Upper lobe of left lung (tissue), 6 donors: ENCODE measurements at regions not wholly inside any gene's neighbourhood (a gene's known extent, or its start where the extent isn't known, plus 50 kb on each side); places are given as distances from the start of the nearest gene placed in this dataset.

Source experiments
- ATAC-seq, 2 donors: fragments of 200-7000 bp; cut with Tn5 transposase; one replicate each; pipeline ENCODE4 v1.9.1; 2022; ENCODE audit warnings: mild to moderate bottlenecking in 2 of 2, moderate library complexity in 2 of 2; ENCODE audit not compliant: low FRiP score in 2 of 2
- DNase-seq, 2 donors: peaks; one replicate each; pipeline ENCODE4 v3.0.0-alpha.2; 2019 to 2020
- H3K27ac ChIP-seq, 4 donors: fragments of 200-600 bp; sonication (generic); one replicate each; pipeline ENCODE4 v1.5.1; 2016 to 2019
- H3K27me3 ChIP-seq, 4 donors: fragments of 200-600 bp; sonication (generic); one replicate each; pipeline ENCODE4 v1.5.1; 2017 to 2019
- H3K36me3 ChIP-seq, 4 donors: fragments of 200-600 bp; sonication (generic); one replicate each; pipeline ENCODE4 v1.5.1; 2016 to 2019
- H3K4me1 ChIP-seq, 4 donors: fragments of 200-600 bp; sonication (generic); one replicate each; pipeline ENCODE4 v1.5.1; 2018 to 2019
- H3K4me3 ChIP-seq, 4 donors: fragments of 200-600 bp; sonication (generic); one replicate each; pipeline ENCODE4 v1.5.1; 2017 to 2019; ENCODE audit warnings: mild to moderate bottlenecking in 2 of 4, moderate library complexity in 1 of 4
- H3K9me3 ChIP-seq, 4 donors: fragments of 200-600 bp; sonication (generic); one replicate each; pipeline ENCODE4 v1.5.1; 2018 to 2019
- EP300 ChIP-seq, 4 donors: sonication (generic); formaldehyde crosslinking; IDR thresholded peaks; one replicate each; pipeline ENCODE4 v1.5.1; 2017; ENCODE audit warnings: antibody characterized with exemption in 4 of 4, control low read depth in 2 of 4
- POLR2A ChIP-seq, 4 donors: fragments of 450-650 bp; IDR thresholded peaks; one replicate each; pipeline ENCODE4 v1.5.1; 2016 to 2017; ENCODE audit warnings: antibody characterized with exemption in 4 of 4, mild to moderate bottlenecking in 2 of 4
- POLR2AphosphoS5 ChIP-seq, 2 donors: sonication (generic); formaldehyde crosslinking; IDR thresholded peaks; one replicate each; pipeline ENCODE4 v1.5.1; 2017; ENCODE audit warnings: antibody characterized with exemption in 2 of 2
- WGBS, 2 donors: methylation state at CpG; one replicate each; pipeline ENCODE4 v1.1.5; 2017 to 2018; 5-methylcytosine and 5-hydroxymethylcytosine counted together
- TF ChIP-seq, protein P1 (sequence below), 6 experiments: fragments of 450-650 bp in 4 of 6; fragments of 200-600 bp in 2 of 6; sonication (generic) in 2 of 6; IDR thresholded peaks; one replicate each; pipeline ENCODE4 v1.5.1; 2016 to 2019; ENCODE audit warnings: antibody characterized with exemption in 6 of 6
- donor health status: DM: no; HTN: no; CAD: no; lungs with moderate emphysema.
- donor health status: DM: no; HTN: yes; CAD: no; lungs with severe emphysema.

DNA sequence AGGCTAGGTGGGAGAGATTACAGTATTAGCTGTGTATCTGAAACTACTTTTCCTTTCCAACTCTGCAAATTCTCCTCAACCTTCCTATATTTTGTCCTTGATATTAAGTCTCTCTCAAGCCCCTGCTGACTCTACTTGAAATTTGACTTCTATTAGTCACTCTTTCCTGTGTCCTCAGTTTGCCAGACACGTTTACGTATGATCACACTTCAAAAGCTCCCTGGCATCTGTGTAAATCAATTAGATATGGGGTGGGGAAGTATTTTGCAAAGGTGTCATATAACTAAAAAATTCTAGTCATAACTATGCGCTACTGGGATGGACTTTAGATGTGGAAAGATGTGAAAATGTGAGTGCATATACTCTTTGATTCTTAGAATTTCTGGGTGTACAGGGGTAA is 67.4 kb upstream of the ARHGAP24 start:
- Histone ChIP-seq H3K36me3 (no peaks in the 10 kb centered on the region), H3K9me3 (no peaks in the 10 kb centered on the region), H3K27me3 (no peaks in the 10 kb centered on the region), H3K27ac (no peak overlapping the region), H3K4me3 (no peak overlapping the region), H3K4me1 (no peaks in the 10 kb centered on the region)
- DNase-seq (no peak), ATAC-seq (no peak)
- 78 to 83% methylated on average over 3 of the region's 3 CpGs for WGBS, 2 donors
- no peak for TF ChIP-seq EP300 (IDR thresholded peaks at IDR 0.05)
- TF ChIP-seq POLR2AphosphoS5 (IDR thresholded peaks at IDR 0.05): no peak
- TF ChIP-seq POLR2A (IDR thresholded peaks at IDR 0.05): no peak
- TF ChIP-seq, protein P1, sequence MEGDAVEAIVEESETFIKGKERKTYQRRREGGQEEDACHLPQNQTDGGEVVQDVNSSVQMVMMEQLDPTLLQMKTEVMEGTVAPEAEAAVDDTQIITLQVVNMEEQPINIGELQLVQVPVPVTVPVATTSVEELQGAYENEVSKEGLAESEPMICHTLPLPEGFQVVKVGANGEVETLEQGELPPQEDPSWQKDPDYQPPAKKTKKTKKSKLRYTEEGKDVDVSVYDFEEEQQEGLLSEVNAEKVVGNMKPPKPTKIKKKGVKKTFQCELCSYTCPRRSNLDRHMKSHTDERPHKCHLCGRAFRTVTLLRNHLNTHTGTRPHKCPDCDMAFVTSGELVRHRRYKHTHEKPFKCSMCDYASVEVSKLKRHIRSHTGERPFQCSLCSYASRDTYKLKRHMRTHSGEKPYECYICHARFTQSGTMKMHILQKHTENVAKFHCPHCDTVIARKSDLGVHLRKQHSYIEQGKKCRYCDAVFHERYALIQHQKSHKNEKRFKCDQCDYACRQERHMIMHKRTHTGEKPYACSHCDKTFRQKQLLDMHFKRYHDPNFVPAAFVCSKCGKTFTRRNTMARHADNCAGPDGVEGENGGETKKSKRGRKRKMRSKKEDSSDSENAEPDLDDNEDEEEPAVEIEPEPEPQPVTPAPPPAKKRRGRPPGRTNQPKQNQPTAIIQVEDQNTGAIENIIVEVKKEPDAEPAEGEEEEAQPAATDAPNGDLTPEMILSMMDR (IDR thresholded peaks at IDR 0.05): no peak

DNA sequence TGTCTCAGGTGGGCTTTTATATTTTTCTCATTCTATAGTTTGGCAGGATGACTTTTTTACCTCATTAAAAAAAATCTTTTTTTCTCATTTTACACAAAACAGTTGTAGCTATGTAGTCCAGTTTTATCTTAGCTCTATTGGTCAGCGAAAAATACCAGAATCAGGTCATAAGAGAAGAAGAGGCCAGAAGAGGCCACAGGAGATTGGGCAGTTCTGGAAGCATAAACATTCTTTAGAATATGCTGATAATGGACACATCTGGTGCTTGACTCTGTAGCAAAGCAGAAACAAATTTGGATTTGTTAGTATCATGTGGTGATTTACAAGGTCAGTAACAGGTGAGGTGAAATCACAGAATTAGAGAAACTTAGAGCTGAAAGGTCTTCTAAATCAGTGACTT is 66.6 kb upstream of the ARHGAP24 start:
- H3K36me3 ChIP-seq: no peaks in the 10 kb centered on the region
- DNase-seq (no peak), ATAC-seq (no peak)
- TF ChIP-seq EP300 (IDR thresholded peaks at IDR 0.05) (no peak), POLR2A (IDR thresholded peaks at IDR 0.05) (no peak)
- TF ChIP-seq, protein P1 (IDR thresholded peaks at IDR 0.05): no peak
- no peaks in the 10 kb centered on the region for H3K27me3 ChIP-seq
- no peaks in the 10 kb centered on the region for H3K9me3 ChIP-seq
- WGBS, 2 donors: 85 to 92% methylated on average over 1 of the region's 1 CpG
- H3K4me3 ChIP-seq: no peak overlapping the region
- no peak overlapping the region for H3K27ac ChIP-seq
- H3K4me1 ChIP-seq: no peaks in the 10 kb centered on the region

DNA sequence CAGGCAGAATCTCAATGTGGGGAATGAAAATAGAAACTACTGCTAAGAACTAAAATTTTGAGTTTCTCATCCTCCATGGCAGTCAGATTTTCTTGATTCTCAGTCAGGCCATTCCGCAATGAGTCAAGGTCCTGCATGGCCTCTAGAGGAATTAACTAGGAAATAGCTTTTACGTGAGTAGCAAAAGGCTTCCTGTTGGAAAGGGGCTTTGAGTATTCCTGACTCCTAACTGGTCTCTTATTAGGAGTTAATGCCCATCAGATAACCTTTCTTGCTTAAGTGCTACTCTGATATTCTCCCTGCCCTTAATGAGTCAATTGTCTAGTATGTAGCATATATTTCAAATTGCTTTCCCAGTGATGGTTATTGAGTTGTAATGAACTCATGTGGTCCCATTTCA is 65.7 kb upstream of the ARHGAP24 start:
- Histone ChIP-seq H3K27me3 (no peaks in the 10 kb centered on the region), H3K27ac (no peak overlapping the region), H3K4me1 (no peaks in the 10 kb centered on the region), H3K9me3 (no peaks in the 10 kb centered on the region), H3K36me3 (no peaks in the 10 kb centered on the region), H3K4me3 (no peak overlapping the region)
- TF ChIP-seq, protein P1 (IDR thresholded peaks at IDR 0.05): no peak
- TF ChIP-seq POLR2A (IDR thresholded peaks at IDR 0.05): no peak
- no peak for TF ChIP-seq EP300 (IDR thresholded peaks at IDR 0.05)
- TF ChIP-seq POLR2AphosphoS5 (IDR thresholded peaks at IDR 0.05): no peak
- no peak for ATAC-seq
- DNase-seq: no peak
- WGBS, 2 donors: 89 to 92% methylated on average over 2 of the region's 2 CpGs

DNA sequence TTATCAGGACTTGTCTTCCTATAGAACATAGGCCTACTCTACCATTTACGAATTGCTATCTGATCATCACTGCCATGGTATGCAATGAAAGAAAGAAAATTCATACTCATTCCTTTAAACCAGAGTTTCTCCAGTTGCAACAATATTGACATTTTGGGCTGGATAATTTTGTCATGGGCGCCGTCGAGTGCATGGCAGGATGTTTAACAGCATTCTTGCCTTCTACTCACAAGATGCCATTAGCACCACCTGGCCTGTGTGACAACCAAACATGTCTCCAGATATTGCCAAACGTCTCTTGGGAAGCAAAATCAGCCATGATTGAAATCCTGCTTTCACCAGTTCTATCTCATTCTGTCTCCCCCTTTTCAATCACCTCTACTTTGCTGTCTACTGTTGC is 63.6 kb upstream of the ARHGAP24 start:
- ATAC-seq (no peak), DNase-seq (no peak)
- no peaks in the 10 kb centered on the region for H3K9me3 ChIP-seq
- H3K27me3 ChIP-seq: no peaks in the 10 kb centered on the region
- whole genome bisulfite sequencing, 2 donors: 86 to 88% methylated on average over 5 of the region's 5 CpGs
- no peaks in the 10 kb centered on the region for H3K36me3 ChIP-seq
- H3K4me3 ChIP-seq: no peak overlapping the region
- no peak overlapping the region for H3K27ac ChIP-seq
- TF ChIP-seq EP300 (IDR thresholded peaks at IDR 0.05) (no peak), POLR2A (IDR thresholded peaks at IDR 0.05) (no peak), POLR2AphosphoS5 (IDR thresholded peaks at IDR 0.05) (no peak)
- TF ChIP-seq, protein P1 (IDR thresholded peaks at IDR 0.05): no peak
- H3K4me1 ChIP-seq: no peaks in the 10 kb centered on the region

DNA sequence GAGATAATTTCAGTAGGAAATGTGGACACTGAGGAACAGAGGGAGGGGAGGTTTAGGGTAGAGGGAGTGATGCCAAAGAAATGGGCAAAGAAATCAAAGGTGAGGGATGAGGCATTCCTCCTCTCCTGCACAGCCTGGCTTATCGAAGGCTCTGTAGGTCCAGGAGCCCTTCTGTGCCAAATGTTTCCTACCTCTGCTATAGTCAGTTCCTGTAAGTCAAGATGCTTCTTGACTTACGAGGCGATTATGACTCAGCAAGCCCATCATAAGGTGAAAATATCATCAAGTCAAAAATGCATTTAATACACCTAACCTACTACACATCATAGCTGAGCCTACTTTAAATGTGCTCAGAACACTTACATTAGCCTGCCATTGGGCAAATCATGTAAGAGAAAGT is 60.0 kb upstream of the ARHGAP24 start:
- Histone ChIP-seq H3K9me3 (no peaks in the 10 kb centered on the region), H3K4me3 (no peak overlapping the region), H3K27ac (no peak overlapping the region), H3K4me1 (no peaks in the 10 kb centered on the region), H3K36me3 (no peaks in the 10 kb centered on the region), H3K27me3 (no peaks in the 10 kb centered on the region)
- WGBS, 2 donors: 56 to 82% methylated on average over 3 of the region's 3 CpGs
- DNase-seq (no peak), ATAC-seq (no peak)
- TF ChIP-seq, protein P1 (IDR thresholded peaks at IDR 0.05): no peak
- TF ChIP-seq POLR2A (IDR thresholded peaks at IDR 0.05): no peak
- TF ChIP-seq POLR2AphosphoS5 (IDR thresholded peaks at IDR 0.05): no peak
- TF ChIP-seq EP300 (IDR thresholded peaks at IDR 0.05): no peak
